HG03280 (cell line): ENCODE measurements at regions not wholly inside any gene's neighbourhood (a gene's known extent, or its start where the extent isn't known, plus 50 kb on each side); places are given as distances from the start of the nearest gene placed in this dataset.

Experiments
- ATAC-seq: cut with Tn5 transposase; IDR thresholded peaks from one replicate; pipeline ENCODE4 v1.9.1; 2021; ENCODE audit warnings: mild to moderate bottlenecking, moderate library complexity; ENCODE audit not compliant: unreplicated experiment

DNA sequence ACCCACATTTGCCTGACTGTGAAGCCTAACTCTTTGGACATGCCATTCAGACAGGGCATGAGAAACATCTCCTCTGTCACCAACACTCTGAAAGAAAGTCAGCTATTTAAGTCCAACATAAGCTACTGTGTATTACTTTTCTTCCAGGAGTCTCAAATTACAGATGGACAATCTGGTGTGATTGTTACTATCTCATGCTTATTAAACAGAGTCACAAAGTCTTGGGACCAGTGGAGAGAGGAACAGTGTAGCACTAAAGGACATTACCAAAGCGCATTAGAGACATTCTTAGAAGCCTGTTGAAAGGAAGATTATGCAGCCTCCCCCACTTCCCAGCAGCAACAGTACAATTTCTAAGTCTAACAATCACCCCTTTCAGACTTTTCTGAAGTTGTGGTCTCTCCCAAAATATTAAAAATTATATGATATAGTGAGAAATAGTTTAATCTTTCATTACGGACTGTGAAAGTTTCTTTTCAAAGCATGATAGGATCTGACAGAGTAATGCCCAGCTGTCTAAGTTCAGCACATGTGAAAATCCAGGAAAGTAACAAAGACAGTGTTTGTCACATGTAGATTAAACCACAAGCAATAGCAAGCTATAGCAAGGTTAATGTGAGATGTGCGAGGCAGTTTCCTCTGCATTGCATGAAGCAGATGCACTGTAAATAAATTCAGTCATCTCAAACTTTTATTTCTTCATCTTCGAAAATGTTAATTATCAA is 280.9 kb upstream of the FZD8 start:
- ATAC-seq = no peak

DNA sequence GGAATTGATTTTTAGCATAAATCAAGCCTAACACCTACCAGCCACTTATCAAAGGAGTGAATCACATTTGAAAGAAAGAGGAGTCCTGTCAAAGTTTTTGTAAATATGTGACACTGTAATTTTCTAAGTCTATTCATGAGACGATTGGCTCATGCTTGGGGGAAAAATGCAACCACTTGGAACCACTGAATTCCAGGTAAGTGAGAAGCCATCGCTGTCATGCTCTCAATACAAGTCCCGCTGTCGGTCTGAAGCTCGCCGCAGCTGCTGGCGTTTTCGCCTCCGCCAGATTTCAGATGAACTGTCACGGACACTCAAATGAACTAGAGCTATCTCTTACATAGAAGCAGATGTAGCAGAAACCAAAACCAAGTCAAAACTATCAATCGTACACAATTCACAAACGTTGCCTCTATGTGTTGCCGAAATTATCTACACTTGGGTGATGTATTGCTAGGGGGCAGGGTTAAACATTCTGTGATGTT is 279.8 kb upstream of the FZD8 start:
- ATAC-seq = no peak

DNA sequence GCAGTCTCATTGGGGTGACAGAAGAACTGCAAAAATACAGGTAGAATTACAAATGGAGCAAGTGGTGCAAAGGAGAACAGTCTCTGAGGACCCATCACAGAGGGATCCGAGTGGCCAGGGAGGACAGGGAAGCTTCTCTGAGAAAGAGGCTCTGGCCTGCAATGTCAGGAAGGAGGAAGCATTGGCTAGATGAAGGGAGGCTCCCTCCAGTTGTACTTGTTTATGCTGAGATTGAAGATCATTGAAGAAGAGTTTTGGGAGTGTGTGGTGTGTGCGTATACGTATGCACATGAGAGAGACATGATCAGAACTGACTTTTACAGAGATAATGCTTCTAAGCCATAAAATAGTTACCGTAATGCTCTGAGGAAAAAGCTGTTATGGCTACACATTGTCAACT is 274.7 kb upstream of the FZD8 start:
- no peak for ATAC-seq

DNA sequence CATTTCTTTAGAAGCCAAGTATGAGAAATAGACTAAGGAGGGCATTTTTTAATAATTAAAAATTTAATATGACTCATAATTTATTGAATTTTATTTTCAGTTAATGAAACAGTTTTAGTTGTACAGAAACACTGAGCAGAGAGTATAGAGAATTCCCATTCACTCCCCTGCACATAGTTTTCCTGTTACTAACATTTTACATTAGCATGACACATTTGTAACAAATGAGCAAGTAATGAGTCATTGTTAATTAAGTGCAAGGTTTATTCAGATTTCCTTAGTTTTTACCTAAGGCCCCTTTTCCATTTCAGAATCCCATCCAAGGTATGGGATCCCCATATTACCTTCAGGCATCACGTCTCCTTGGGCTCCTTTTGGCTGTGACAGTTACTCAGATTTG is 271.5 kb upstream of the FZD8 start:
- no peak for ATAC-seq

DNA sequence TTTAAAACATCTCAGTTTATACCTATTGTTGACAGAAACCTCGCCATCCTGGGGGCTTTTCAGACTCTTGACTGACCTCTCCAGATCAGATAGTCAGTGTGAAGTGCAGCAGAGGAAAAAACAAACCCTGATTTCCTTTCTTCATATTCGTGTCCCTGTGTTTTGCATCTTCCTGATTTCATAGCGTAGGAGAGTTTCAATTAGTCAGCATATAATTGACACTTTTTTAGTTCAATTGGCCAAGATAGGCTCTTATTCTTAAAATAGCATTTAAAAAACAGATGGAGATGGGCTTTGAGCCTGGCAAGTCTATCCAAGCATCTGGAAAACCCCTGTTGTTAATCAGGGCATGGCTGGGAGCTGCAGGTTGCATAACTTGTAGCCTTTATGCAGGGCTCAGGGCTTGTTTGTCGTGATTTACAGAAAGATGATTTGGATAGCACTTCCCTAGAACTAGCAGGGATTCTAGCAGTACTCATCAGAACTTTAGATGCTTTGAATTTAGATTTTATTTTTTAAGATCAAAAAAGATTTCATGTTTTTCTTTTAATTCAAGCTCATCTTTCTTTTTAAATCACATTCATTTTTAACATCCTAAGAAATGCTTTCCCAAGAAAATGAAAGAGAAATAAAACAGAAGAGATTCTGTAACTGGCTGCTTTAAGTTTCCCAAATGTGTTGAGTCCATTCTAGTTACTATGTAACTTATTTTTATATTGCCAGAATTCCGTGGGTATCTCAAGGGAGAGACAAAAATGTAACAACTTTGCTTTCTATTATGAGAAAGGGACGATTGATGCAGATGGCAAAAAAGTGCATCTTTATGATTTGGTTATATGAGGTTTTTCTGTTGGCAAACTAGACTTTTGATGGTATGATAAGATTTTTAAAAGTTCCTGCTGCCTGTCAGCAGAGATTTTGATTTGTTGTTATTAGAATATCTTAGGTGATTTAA is 270.8 kb upstream of the FZD8 start:
- no peak for ATAC-seq

DNA sequence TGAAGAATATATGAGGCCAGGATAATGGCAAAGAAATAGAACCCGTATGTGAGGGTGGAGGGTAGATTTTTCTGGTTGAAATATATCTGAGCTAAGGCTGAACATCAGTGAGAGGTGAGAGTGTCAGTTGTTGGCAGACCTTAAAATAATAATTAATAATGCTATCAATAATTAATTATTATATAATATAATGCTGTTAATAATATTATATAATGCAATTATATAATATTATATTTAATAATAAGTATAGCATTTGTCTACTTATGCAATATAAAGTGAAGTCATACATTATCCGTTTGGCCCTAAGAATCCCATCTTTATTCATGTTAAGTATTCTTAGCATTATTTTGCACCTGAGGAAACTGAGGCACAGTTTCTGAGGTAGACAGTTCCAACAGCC is 269.9 kb upstream of the FZD8 start:
- no peak for ATAC-seq

DNA sequence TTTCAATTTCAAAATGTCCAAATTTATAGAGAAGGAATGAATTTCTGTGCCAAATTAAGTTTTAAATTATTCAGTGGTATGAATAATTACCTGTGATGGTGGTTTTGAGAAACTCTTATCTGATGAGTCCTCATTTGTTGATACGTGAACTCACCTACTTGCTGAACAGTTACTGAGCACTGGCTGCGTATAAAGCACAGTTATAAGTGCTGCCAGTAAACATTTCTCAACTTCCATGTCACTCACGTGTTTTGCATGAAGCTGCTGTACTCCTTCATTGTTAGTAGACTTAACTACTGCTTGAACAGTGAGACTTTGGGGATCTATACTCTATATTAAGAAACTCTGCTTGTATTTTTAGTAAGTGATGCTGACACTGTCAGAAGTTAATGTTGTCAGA is 269.1 kb upstream of the FZD8 start:
- no peak for ATAC-seq

DNA sequence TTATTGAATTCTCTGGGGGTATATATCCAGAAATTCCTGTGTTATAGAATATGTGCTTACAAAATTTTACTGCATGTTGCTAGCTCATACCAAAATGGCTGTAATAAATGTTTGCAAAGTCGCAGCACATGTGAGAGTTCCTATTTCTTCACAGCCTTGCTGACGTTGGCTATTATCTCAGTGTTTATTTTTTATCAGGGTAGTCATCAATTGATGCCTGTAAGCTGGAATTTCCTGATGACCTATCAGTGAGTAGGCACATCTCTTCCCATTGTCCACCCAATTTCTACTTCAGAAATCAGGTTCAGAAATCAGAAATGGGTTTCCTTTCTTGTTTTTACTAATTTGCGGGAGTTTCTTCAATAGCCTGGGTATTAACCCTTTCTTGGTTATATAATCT is 268.1 kb upstream of the FZD8 start:
- ATAC-seq = no peak

DNA sequence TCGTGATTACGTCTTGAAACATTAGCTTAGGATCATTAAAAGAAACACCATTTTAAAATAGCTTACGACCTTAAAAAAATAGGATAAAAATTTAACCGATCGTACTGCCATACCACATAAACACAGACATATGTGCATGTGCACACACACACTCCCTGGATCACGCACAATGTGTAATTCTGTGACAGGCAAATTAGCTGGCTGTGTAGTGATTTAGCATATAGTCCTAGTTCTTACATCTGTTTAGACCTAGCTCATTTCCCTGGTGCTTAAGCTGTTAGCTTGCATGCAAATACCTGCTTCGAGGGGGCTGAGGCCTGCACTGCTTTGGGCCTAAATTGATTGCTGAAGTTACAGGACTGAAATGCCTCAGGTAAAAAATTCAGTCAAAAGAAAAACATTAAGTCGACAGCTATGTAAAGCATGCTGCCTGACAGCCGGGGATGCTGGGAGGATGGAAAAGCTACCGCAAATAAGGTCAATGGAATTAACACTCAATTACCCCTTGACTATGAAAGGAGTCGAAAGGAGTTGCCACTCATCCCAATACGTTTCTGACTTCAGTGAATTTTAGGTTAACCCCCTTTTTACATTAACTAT is 267.1 kb upstream of the FZD8 start:
- no peak for ATAC-seq

DNA sequence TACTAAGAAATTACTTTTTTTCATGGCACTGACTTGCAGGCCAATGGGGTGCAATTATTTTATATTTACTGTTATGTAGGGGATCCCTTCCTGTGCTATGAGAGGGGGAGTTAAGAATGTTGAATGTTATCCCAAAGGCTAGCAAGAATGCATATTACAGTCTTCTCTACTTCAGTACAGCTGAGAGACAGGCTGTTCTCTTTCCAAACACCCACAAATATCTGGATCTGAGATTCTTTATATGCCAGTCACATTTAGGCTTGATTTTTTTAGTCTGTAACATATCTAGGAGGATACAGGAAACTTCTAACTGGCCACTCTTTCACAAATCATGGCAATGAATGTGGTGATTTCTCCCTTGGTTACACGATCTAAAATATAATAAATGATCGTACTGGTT is 266.4 kb upstream of the FZD8 start:
- ATAC-seq = no peak

DNA sequence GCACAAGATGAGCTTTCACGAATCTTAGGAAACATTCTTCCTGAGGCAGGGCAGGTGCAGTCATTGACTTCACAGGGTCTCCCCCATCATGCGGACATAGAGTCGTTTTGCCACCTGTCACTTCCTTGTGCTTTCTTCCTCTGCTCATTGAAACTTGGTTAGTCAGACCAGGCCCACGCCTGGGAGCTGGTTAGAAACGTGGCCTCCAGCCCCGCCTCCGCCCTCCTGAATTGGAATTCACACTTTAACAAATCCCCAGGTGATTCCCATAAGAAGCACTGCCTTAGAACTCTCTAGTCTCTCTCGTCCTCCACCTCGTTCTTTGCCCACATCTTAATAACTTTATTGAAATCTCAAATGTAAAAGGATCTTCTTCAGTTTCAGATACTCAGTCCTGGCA is 265.5 kb upstream of the FZD8 start:
- no peak for ATAC-seq

DNA sequence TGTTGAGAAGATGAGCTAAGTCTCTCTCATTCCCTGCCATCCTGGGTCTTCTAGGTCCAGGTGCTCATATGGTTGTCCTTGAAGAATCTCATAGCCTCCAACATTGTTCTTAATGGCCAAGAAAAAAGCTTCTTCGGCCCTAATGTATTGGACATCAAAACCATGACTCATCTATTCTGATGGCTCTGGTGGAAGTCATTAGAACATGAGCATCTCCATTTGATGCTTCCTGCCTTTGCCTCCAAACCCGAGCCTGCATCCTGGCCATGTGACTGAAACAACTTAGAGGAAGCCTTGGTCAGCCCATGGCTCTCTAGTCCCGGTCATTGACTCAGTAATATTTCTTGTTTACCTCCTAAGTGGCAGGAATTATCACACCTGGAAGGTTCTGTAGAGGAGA is 264.1 kb upstream of the FZD8 start:
- ATAC-seq = no peak

DNA sequence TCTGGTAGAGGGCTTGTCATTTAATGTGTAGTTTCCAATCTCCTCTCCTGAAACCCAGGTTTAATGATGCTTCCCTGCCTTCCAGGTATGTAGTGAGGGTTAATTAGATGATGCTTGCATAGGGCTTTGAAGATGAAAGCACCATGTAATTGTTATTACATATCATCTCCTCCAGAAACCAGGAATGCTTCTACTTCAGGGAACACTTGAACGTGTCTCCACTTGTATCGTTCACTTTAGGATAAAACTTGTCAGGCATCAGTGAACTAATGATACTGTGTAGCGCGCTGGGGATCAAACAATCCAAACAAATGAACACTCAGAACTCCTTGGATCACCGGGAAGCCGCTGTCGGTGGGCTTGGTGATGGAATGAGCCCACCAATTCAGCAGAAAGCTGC is 260.9 kb upstream of the FZD8 start:
- no peak for ATAC-seq

DNA sequence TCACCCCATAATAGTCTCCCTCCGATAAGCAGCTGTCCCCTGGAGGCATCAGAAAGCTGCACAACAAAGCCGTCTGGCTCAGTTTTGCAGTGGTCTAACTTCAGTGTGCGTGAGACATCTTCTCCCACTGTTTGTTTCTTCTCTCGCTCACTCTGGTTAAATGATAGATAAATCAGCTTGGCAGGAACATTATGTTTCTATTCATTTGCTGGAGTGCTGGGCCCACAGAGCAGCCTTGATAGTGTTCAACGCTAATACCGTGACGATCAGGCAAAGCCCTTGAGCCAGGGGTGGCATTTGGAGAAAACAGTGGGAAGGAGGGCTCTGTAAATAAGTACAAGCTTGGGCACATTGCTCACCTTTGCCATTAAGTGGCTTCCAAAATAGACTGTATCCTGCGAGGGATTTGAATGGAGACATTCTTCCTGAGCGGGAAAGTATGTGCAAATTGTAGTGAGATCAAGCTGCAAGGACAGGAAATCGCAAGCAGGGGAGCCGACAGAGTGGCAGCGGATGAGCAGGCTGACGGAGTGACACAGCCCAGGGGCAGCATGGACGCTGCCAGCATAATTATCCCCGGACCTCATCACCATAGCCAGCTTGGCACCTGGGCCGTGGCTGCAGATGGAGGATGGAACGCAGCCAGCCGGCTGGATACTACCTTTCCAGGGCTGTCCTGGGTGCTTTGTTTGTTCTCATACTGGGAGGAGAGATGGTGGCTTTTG is 256.8 kb upstream of the FZD8 start:
- no peak for ATAC-seq

DNA sequence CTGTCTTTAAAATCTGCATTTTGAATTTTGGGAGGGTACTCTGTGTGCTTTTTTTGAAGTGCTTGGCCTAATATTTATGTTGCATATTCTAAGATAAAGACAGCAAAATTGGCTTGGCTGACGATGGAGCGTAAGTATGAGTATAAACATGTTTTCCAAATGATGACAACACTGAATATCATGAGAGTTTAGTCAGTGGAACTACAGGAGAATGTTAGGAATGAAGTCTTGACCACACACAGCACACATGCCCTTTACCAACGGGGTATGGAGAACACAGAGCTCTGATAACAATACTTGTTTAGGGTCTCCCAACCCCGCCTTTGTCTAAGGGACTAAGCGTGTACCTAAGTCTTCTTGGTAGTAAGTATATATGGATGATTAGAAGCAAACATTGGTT is 253.9 kb upstream of the FZD8 start:
- ATAC-seq = no peak

DNA sequence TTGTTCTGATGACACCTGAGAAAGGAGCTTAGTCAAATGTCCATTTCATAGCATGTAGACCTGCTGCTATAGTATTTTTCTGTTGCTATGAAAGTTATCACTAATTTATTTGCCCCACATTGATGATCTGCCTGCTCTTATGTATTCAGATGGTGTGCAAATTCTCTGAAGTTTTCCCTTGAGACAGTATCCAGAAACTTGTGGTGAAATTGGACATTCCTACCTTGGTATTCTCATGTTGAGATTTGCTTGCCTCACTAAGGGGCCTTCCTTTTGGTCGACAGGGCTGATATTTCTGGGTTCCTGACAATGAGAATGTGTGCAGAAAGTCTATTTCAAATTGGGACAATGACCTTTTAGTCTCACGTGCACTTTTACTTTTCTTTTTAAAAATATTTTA is 253.2 kb upstream of the FZD8 start:
- ATAC-seq = no peak

DNA sequence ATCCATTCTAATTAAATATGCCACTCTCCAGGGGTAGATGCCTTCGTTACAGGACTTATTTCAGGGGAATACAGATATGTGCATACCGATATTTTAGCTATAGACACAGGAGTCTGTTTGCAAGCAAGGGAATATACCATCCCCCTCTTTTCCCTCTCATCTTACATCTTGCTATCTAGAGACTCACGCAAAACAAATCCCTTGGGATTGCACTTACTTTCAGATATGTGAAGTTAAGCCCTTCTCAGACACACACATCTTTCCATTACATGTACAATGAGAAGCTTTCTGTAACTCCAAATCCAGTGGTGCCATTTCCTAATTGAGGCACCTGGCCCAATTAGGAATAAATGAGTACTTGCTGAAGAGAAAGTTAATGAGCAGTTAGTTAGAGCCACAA is 250.4 kb upstream of the FZD8 start:
- no peak for ATAC-seq

DNA sequence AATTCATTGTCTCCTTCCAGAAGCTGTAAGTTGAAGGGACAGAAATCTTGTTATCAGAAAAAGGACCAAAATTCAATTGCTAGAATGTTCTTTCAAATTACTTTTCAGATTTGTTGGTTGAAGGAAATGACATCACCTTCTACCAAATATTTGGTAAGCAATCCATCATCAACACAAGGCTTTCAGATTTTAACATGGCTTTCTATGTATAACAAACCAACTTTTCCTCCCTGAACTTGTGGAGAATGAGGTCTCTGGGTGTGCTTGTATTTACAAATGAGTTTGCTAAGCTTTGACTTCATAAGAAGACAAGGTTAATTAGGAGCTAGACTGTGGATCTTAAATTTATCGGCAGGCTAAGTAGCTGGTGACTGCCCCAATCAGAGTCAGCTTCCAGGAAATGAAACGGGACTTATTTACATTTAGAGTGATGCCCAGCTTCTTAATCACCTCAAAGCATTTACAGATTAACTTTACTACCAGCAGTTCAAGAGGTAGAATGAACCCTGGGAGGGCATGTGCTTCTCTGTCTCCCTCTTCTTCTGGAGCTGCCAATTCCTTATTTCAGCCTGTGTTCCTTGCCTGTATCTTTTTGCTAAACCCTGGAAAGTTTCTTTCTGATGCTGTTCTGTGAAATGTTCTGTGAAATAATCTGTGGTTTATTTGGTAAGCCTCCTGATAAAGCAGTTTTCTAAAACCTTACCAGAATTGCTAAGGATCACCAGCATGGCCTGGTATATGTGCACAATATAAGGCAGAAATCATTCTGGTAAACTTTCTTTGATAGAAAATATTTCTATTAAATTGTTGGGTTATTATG is 248.8 kb upstream of the FZD8 start:
- no peak for ATAC-seq

DNA sequence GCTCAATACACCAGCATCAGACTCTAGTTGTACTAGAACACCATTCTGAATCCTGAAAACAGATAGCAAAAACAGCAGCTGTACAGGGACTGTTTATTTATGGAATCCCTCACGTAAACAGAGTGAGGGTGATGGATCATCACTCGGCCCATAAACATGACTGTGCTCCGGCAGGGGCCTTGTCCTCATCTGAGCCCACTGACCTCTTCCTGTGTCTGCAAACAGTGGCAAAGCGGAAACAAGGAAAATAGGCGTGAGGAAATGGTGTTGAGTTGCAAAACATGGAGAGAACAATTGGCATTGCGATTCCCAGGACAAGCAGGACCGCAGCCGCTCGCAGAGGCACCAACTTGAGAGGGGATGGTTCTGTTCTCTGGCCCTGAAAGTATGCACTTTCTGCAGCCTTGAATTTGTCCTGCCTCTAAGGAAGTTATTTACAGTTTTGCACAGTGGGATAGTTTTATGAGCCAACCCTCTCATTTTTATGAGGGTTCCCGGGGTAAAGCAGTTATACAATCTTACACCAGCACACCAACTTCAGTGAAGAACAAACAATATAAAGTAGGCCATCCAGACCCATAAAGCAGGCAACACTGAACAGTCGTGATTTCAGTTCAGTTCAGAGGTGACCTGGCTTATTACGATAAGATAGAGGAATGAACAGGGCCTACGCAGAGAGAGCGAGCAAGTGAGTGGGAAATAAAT is 248.0 kb upstream of the FZD8 start:
- ATAC-seq = no peak

DNA sequence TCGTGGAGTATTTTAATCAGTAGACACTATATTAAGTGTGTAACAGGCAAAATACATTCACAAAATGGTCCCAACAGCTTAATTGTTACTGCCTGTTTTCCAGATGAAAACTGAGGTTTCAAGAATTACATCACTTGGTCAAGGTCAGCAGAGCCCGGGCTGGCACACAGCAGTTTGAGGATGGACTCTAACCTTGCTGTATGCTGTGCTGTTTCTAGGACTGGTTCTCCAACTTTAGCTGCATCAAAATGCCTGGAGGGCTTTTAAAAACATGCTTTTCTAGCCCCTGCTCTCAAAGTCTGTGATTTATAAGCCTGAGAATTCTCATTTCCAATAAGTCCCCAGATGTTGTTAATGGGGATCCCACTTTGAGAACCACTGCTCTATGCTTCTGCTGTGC is 247.1 kb upstream of the FZD8 start:
- no peak for ATAC-seq
